WTC11 (cell line): ENCODE measurements at regions not wholly inside any gene's neighbourhood (a gene's known extent, or its start where the extent isn't known, plus 50 kb on each side); places are given as distances from the start of the nearest gene placed in this dataset.

Source experiments
- AR ChIP-seq: fragments of 250-450 bp; sonication (Bioruptor Pico); IDR thresholded peaks from 2 replicates; pipeline ENCODE4 v1.9.0; 2021; ENCODE audit warnings: mild to moderate bottlenecking
- CTCF ChIP-seq: fragments of 200-600 bp; IDR thresholded peaks from 2 replicates; pipeline ENCODE4 v1.8.0; 2022; ENCODE audit warnings: antibody characterized with exemption
- E2F1 ChIP-seq: sonication (generic); formaldehyde crosslinking; IDR thresholded peaks from 2 replicates; pipeline ENCODE4 v1.8.0; 2022; ENCODE audit warnings: mild to moderate bottlenecking, missing genetic modification reagents
- E2F5 ChIP-seq: sonication (generic); formaldehyde crosslinking; IDR thresholded peaks from 2 replicates; pipeline ENCODE4 v1.8.1; 2022; ENCODE audit warnings: mild to moderate bottlenecking, moderate library complexity, missing genetic modification reagents
- MXD4 ChIP-seq: fragments of 250-450 bp; sonication (Bioruptor Pico); IDR thresholded peaks from 2 replicates; pipeline ENCODE4 v1.8.0; 2021; ENCODE audit warnings: mild to moderate bottlenecking, moderate library complexity, borderline replicate concordance
- PREB ChIP-seq: sonication (generic); formaldehyde crosslinking; IDR thresholded peaks from 2 replicates; pipeline ENCODE4 v1.8.1; 2022; ENCODE audit warnings: mild to moderate bottlenecking, missing genetic modification reagents, moderate library complexity, borderline replicate concordance
- STAT6 ChIP-seq: sonication (generic); formaldehyde crosslinking; conservative IDR thresholded peaks from 2 replicates; pipeline ENCODE4 v1.8.1; 2023; ENCODE audit warnings: mild to moderate bottlenecking, low read depth, missing genetic modification reagents, moderate library complexity
- USF1 ChIP-seq: sonication (generic); formaldehyde crosslinking; IDR thresholded peaks from 2 replicates; pipeline ENCODE4 v1.8.0; 2022; ENCODE audit warnings: mild to moderate bottlenecking, missing genetic modification reagents
- ZNF232 ChIP-seq: sonication (generic); formaldehyde crosslinking; IDR thresholded peaks from 2 replicates; pipeline ENCODE4 v1.8.0; 2022; ENCODE audit warnings: mild to moderate bottlenecking, missing genetic modification reagents
- ZNF281 ChIP-seq: sonication (generic); formaldehyde crosslinking; IDR thresholded peaks from 2 replicates; pipeline ENCODE4 v1.8.0; 2023; ENCODE audit warnings: mild to moderate bottlenecking, missing genetic modification reagents
- ZNF416 ChIP-seq: fragments of 250-450 bp; sonication (Bioruptor Pico); IDR thresholded peaks from 2 replicates; pipeline ENCODE4 v1.9.0; 2021; ENCODE audit warnings: mild to moderate bottlenecking, inconsistent platforms
- ZSCAN18 ChIP-seq: fragments of 250-450 bp; sonication (Bioruptor Pico); IDR thresholded peaks from 2 replicates; pipeline ENCODE4 v2.1.2; 2022; ENCODE audit warnings: mild to moderate bottlenecking, moderate library complexity

GRCh38 chr2:134134827-134135226 is 119.0 kb upstream of the MGAT5 start (continued):
- TF ChIP-seq ZSCAN18 (CRISPR knock-in tag) (no peak), USF1 (CRISPR knock-in tag) (no peak), CTCF (no peak), AR (no peak), MXD4 (CRISPR knock-in tag) (no peak), STAT6 (CRISPR knock-in tag) (no peak), ZNF416 (CRISPR knock-in tag) (no peak), ZNF232 (CRISPR knock-in tag) (no peak), PREB (CRISPR knock-in tag) (no peak), E2F1 (CRISPR knock-in tag) (no peak), E2F5 (CRISPR knock-in tag) (no peak), ZNF281 (no peak)
